ENCODE measurements at regions not wholly inside any gene's neighbourhood (a gene's known extent, or its start where the extent isn't known, plus 50 kb on each side); places are given as distances from the start of the nearest gene placed in this dataset.
A peak's percentile ranks its signal among the peaks of the same experiment; 100 is the strongest.
"Not testable (repeated sequence)": the region's sequence is repeated elsewhere in the genome, so short reads cannot be mapped to it uniquely, and the experiment has no call there.

DNA sequence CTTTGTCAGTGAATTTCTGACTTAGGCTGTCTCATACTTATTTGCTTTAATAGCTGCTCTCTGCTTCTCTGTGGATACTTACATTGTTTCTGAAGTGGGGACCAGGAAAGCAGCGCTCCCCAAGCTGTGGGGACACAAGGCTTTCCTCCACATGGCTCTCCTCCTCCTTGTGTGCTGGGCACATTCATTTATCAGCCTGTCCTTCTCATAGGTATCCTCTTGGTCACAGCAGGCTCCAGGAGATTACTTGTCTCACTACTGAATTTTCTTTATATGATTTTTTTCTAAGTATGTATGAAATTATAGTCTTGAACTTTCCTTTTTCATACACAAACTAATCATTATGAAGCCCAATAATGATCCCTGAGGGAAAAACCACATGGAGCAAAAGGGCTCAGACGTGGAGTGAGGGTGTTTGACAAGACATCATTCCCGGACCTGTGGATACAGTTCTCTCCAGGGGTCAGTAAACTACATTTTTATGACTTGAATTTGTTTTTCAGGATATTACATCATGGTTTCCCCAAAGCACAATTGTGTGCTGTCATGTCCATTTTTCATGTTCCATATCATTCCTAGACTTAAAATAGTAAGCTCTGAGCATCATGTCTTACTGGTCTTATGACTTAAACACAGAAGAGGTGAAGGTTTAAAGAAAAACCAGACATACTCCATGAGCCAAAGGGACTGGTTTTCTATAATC, 234.5 kb downstream of the PCSK1 start:
- no peak for DNase-seq

GRCh38 chr5:96197767-96198166, 235.3 kb downstream of the PCSK1 start:
- not testable (repeated sequence) for DNase-seq

GRCh38 chr5:96197347-96197746, 235.7 kb upstream of the ELL2 start:
- DNase-seq, result peak; percentile 79

DNA sequence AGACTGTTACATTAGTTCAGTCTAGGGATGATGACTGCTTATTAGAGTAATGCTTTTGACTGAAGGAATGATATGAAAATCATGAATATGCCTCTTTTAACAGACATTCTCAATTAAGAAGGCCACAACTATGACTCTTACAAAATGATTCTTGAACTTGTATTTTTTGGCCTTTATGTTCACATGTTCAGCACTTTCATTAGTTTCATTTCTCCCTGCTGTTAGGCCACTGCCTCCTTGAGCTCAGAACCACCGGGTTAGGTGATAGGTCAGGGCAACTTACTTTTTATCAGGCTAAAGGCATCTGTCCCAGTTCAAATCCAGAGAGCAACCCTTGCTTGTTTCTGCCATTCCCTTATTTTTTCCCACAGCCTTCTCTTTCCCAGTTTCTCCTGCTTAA, 235.2 kb upstream of the ELL2 start:
- DNase-seq, result peak; percentile 70

- DNase-seq, result no peak
These were observed 234.8 kb upstream of the ELL2 start for GRCh38 chr5:96196407-96196806.

GRCh38 chr5:96195123-96195522, 233.5 kb upstream of the ELL2 start:
- DNase-seq, result no peak

GRCh38 chr5:96194593-96194992, 232.9 kb upstream of the ELL2 start:
- no peak for DNase-seq

- no peak for DNase-seq
These were observed 232.3 kb upstream of the ELL2 start for GRCh38 chr5:96193946-96194345.

DNA sequence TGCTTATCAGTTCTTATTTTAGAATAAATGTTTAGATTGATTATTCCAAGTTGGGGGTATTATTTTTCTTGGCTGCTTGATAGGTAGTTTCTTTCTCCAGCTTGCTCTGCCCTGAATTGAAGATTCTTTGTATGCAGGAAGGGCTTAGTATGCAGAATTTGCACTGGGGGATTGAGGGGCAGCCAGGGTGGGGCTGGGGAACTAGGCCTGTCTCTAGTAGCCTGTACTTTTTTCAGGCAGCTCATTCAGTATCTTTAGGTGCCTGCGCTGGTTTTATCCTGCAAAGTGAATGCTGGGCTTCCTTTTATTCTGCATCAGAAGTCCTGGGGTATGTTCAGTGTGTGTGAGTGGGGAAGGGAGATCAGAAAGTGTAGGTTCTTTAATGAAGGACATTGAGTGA, 228.3 kb upstream of the ELL2 start:
- no peak for DNase-seq

- no peak for DNase-seq
These were observed 227.6 kb upstream of the ELL2 start for GRCh38 chr5:96189028-96189826.

GRCh38 chr5:96187309-96188027, 225.8 kb upstream of the ELL2 start:
- no peak for DNase-seq

DNA sequence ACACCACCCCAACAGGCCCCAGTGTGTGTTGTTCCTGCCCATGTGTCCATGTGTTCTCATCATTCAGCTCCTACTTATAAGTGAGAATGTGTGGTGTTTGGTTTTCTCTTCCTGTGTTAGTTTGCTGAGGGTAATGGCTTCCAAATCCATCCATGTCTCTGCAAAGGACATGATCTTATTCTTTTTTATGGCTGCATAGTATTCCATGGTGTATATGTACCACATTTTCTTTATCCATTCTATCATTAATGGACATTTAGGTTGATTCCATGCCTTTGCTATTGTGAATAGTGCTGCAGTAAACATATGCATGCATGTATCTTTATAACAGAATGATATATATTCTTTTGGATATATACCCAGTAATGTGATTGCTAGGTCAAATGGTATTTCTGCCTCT, 222.9 kb upstream of the ELL2 start:
- not testable (repeated sequence) for DNase-seq

DNA sequence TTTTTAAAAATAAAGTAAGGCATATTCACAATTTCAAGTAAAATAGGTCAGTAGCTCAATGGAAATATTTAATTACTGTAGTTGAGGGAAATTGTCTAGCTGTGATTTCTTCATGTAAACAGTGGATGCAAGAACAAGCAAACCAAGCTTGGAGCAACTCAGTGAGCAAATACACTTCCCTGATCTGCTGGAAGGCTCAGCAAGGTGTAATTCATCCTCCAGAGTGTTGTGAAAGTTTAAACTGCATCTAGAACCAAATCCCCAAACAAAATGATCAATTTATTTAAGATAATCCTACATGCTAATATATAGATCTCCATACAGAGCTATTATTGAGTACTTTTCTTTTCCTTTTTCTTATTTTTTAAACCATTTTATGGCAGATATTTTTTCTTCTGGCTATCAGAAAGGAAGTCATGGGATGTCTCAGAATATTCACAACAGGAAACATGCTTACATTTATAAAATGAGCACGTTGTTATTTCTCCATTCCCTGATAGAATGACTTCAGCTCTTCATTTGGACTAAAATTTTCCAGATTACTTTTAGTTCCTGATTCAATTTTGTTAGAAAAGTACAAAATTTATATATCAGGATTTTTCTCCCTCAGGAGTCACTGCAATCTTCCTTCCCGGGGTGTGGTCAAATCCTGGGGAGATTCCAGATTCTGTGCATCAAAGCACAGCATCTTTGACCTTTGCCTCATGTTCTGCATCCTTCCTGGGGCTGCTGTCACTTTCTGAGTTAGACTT, 219.2 kb upstream of the ELL2 start:
- peak; percentile 26 for DNase-seq

- DNase-seq, result peak; percentile 33
These were observed 215.7 kb upstream of the ELL2 start for GRCh38 chr5:96177303-96177869.

DNA sequence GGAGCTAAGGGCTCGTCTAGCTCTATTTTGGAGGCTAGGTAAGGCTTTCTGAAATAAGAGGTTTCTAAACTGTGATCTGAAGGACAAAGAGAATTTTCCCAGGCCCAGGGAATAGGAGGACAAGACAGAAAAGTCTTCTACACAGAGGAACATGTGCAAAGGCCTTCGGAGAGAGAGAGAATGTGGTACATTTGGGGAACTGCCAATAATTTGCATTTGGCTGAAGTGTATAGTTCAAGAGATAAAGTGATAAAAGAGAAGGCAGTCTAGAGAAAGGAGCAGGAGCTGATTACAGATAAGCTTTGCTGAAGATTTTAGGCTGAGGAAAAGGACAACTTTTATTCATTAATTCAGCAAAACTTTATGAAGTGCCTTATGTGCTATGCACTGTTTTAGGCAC, 214.4 kb upstream of the ELL2 start:
- DNase-seq, result no peak

DNA sequence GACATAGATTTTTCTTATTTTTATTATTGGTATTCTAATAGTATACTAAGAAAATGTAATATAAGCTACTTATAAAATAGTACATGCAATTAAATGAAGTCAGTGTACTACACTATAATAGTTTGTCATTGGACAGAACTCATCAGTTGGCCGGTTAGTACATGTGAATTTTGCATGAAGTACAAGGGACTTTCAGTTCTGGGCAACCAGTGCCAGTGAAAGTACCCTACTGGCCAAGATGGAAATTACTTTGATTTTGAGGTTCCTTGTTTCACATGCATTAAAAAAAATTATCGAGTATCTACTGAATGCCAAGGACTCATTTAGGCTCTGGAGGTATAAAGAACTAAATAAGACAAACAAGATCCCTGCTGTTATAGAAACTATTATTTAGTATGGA, 213.4 kb upstream of the ELL2 start:
- DNase-seq, result peak; percentile 53

DNA sequence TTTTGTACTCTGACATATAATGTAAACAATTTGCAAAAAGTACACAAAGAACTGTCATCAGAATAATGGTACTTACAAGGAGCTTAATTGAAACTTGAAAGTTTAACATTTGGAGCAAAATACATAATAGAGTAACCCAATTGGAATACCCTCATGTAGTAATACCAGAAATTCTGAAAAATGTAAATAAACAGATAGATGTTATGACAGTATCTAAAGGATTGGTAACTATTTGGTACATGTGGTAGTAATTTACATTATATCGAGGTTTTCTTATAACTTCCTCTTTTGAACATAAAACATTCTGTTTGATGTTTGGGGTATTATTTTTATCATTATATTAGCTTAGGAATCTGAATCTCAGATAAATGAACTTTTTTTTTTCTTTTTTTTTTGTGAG, 211.7 kb upstream of the ELL2 start:
- no peak for DNase-seq

DNA sequence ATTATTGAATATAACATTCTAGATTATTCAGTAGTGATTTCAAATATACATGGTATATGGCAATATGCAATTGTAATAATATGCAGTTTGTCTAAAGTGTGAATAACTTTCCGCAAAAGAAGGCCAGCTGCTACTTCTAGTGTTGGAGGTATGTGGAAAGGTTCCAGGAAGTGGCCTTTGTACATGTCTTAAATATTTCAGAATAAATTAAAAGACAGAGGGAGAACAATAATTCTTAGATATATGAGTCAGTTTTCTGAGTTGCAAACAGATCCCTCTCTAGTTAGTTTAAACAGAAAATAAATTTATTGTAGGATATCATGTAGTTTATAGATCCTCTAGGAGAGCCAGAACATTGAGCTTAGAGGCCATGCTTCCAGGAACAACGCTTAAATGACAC, 210.8 kb upstream of the ELL2 start:
- no peak for DNase-seq

DNA sequence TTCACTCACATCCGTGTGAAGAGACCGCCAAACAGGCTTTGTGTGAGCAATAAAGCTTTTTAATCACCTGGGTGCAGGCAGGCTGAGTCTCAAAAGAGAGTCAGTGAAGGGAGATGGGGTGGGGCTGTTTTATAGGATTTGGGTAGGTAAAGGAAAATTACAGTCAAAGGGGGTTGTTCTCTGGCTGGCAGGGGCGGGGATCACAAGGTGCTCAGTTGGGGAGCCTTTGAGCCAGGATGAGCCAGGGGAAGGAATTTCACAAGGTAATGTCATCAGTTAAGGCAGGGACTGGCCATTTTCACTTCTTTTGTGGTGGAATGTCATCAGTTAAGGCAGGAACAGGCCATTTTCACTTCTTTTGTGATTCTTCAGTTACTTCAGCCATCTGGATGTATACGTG, 210.3 kb upstream of the ELL2 start:
- not testable (repeated sequence) for DNase-seq

GRCh38 chr5:96170481-96171125, 209.0 kb upstream of the ELL2 start:
- not testable (repeated sequence) for DNase-seq

- not testable (repeated sequence) for DNase-seq
These were observed 207.2 kb upstream of the ELL2 start for GRCh38 chr5:96168833-96169232.

DNA sequence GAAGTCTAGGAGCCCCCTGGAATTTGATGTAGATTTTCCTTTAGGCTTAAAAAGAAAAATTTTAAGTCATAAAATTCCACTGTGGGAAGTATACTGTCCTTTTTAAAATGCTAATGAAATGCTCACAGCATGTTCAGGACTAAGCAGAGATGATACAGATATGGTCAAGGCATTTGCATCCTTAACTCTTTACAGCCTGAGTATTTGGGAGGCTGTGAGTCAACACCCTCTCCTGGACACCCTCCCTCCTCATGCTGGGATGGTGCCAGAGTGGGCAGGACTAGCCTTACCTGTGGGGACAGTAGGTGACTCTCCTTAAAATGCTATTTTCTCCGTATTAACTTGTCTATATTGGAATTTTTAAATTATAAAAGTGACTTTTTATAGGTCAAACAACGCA, 197.4 kb upstream of the ELL2 start:
- DNase-seq, result no peak

All from inflammatory macrophage treated with lipopolysaccharide for 4 hours (primary cell).